ENCODE measurements at regions not wholly inside any gene's neighbourhood (a gene's known extent, or its start where the extent isn't known, plus 50 kb on each side); places are given as distances from the start of the nearest gene placed in this dataset.

- TF ChIP-seq CHD7 (IDR thresholded peaks at IDR 0.05; ENCODE audit: insufficient replicate concordance, low read length) (no peak), SIN3A (conservative IDR thresholded peaks at IDR 0.05 in 1 of 2, IDR thresholded peaks at IDR 0.05 in 1 of 2; ENCODE audit: low read depth in 1 of 2, low read length in 2 of 2) (no peak), HDAC2 (IDR thresholded peaks at IDR 0.05; ENCODE audit: borderline replicate concordance in 1 of 2, low read depth in 2 of 2, low read length in 2 of 2) (no peak), POLR2A (IDR thresholded peaks at IDR 0.05; ENCODE audit: control extremely low read depth in 1 of 2, low read depth in 2 of 2, low read length in 2 of 2) (no peak), JUND (IDR thresholded peaks at IDR 0.05; ENCODE audit: low read length) (no peak)
These were observed 114.9 kb upstream of the NANOS1 start (continued) for GRCh38 chr10:118914629-118915028.

Data from H1 (cell line).